Lung microvascular endothelial cell (primary cell): ENCODE measurements at regions not wholly inside any gene's neighbourhood (a gene's known extent, or its start where the extent isn't known, plus 50 kb on each side); places are given as distances from the start of the nearest gene placed in this dataset.
A peak's percentile ranks its signal among the peaks of the same experiment; 100 is the strongest.
"Not testable (repeated sequence)": the region's sequence is repeated elsewhere in the genome, so short reads cannot be mapped to it uniquely, and the experiment has no call there.

ENCODE experiments used
- DNase-seq, 2 donors: peaks; one replicate each; pipeline versions ENCODE4 v3.0.0 to v3.0.0-alpha.2; 2010; ENCODE audit warnings: low read depth in 2 of 2

DNA sequence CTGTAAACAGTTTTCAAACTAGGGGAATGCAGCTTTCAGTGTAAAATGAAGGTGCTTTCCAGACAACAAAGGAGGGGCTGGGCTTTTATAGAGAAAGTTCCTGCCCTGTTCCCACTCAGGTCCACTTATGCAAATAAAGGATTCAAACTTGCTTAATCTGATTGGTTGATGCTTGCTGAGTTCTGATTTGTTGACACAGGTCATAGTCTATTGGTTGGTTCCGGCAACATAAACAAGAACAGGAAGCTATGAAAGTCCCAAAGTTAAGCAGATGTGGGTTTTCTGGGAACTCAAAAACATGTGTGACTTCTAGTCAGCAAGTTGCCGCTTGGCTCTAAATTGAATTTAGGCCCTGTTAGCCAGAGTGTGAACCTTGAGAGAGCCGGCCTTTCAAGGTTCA, 194.2 kb upstream of the SVIL start:
- DNase-seq: peak; percentile 17 to 36

GRCh38 chr10:29828440-29828894, 193.7 kb upstream of the SVIL start:
- DNase-seq: peak; percentile 48 to 49

- DNase-seq: peak in 1 of 2 donors; percentile 23
Measured at GRCh38 chr10:29827512-29827911, 192.7 kb upstream of the SVIL start.

DNA sequence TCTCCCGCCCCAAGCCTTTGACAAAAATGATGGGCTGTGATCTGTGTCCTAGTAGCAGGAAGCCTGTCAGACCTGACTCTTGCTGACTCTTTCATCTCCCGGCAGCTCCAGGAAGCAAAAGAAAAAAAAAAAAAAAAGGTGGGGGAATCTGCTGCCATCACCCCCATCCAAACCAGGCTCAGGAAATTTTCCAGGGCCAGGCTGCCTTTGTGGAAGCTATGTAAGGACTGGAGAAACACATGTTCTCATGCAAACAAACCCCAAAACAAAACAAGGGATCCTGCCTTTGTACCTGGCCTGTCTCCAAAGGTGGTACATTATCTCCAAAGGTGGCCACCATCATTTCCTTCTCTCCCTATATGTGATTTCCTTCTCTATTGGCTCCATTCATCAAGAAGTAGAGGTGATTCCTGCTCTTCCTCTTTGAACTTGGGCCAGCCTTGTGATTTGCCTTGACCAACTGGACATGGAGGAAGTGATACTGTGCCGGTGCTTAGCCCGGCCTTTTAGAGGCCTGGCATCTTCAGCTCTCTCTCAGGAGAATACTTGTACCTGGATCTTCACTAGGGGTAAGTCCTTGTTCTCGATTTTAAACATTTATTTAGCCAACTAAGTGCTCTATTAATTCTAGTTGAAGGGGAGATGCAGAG, 192.2 kb upstream of the SVIL start:
- DNase-seq: peak; percentile 34 to 95

- DNase-seq: no peak
Measured at GRCh38 chr10:29826221-29826620, 191.4 kb upstream of the SVIL start.

- peak in 1 of 2 donors; percentile 41 for DNase-seq
Measured at GRCh38 chr10:29823553-29824080, 188.8 kb upstream of the SVIL start.

DNA sequence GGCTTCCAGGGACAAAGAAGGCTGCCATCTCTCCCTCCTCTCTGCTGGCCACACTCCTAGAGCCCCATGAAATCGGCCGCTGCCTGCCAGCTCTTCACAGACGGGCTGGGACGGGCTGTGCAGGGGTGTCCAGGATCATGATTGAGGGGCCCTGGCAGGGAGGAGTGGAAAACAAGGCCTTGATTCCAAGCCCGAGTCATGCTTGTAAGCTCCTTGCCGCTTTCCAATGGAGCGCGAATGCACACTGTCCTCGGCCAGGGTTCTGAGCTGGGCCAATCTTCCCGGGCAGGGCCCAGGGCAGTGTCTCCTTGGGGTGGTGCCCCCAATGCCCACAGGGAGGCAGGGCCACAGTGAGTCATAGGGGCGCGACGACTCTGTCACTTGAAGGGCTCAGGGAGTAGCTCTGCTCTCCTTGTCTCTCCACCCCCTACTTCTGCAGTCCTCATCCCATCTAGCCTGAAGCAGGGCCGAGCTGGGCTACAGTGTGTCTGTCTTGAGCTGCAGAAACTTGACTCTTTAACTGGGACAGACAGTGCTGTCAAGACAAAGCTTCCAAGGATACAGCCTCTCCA, 186.2 kb upstream of the SVIL start:
- DNase-seq: no peak

- no peak for DNase-seq
Measured at GRCh38 chr10:29816801-29817558, 182.2 kb upstream of the SVIL start.

GRCh38 chr10:29815572-29815971, 180.8 kb upstream of the SVIL start:
- DNase-seq: no peak

GRCh38 chr10:29811751-29812427, 177.1 kb upstream of the SVIL start:
- peak; percentile 66 to 95 for DNase-seq

GRCh38 chr10:29810816-29811215, 176.0 kb upstream of the SVIL start:
- no peak for DNase-seq

GRCh38 chr10:29810231-29810630, 175.5 kb upstream of the SVIL start:
- DNase-seq: not testable (repeated sequence)

DNA sequence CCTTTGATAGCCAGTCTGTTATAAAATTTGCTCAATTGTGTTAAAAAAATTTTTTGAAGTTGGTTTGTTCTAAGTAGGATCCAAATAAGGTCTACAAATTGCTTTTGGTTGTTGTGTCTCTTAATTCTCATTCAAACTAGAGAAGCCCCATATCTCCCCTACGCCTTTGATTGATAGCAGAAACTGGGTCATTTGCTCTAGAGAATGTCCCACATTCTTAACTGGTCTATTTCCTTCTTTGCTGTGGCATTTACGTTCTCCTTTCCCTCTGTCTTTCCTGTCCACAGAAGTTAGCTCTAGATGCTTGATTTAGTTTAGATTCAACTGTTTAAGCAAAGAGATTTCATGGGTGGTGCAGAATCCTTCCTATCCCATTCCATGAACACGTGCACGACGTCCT, 174.6 kb upstream of the SVIL start:
- no peak for DNase-seq

DNA sequence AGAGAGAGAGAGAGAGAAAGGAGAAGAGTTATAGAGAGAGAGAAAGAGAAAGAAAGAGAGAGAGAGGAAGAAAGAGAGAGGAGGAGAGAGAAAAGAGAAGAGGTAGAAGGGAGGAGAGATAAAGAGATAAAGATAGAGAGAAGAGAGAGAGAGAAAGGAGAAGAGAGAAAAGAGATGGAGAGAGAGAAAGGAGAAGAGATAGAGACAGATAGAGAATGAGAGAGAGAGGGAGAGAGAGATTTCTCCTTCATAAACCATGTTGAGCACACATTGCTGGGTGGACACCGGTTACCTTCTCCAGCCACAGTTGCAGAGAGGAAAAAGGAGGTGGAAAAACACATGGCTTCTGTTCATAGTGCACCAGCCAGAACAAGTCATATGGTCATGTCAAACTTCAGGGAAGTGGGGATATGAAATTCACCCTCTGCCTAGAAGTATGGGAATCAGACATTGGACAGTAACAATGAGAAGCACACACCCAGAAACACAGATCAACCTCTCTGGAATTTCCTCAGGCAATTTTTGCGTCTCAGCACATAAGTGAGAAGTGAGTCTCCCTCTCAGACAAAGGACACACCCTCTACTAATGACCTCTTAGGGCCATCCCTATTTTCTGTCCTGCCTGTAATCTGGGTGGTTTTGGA, 172.5 kb upstream of the SVIL start:
- DNase-seq: peak; percentile 53 to 87

- no peak for DNase-seq
Measured at GRCh38 chr10:29806350-29806788, 171.6 kb upstream of the SVIL start.

DNA sequence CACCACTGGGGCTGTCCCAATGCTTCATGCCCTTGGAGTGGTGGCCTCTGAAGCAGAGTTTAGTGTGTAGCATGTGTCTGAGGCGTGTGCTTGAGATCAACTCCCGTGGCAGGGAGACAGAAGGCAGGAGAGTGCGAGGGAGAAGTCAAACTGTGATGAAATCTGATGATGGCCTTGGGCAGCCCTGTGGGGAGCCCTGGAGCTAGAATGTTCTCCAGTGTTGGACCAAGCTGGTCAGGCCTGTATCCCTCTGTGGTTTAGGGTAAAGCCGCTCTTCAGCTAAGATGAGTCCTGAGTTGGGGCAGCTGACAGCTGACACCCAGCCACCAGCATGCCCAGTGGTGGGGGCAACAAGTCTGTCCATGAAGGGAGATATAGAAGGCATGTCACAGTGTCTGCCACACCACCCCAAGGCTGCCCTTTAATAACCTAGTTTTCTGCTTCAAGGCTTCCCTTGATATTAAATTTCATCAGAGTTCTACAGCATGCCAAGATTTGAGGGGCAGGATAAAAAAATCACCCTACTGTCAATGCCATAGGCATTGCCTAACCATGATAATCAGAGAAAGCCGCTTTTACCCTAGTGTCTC, 170.5 kb upstream of the SVIL start:
- no peak for DNase-seq

DNA sequence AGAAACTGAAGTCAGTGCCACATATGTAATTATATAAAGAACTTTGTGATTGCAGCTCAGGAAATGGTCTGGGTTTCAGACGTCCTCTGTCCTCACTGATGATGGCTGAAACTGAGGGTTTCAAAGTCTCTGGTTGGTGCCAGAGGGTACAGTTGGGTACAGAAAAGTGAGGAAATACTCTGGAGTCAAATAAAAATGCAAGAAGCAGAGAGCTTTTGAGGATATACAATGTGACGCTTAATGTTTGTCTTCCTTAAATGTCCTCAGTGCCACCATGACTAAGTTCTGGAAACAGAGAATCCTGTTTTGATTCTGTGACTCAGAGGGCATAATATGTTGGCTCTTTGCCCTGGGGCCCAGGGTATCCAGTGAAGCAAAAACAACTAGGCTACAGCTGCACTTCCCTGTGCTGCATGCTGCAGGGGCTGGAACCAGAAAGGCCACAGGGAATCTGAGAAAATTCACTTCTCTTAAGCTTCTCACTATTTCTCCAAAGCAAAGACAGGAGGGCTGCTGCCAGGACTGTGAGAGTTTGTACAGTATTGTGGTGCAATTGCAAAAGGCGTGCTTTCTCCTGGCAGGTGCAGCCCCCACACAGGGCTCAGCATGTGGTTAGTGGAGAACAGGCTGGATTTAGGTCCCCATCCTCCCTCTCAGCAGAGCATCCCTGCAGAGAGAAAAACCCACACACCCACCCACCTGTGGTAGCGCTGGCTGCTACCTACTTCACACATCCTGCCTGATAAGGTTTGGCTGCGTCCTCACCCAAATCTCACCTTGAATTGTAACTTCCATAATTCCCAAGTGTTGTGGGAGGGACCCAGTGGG, 169.5 kb upstream of the SVIL start:
- peak; percentile 89 to 95 for DNase-seq

DNA sequence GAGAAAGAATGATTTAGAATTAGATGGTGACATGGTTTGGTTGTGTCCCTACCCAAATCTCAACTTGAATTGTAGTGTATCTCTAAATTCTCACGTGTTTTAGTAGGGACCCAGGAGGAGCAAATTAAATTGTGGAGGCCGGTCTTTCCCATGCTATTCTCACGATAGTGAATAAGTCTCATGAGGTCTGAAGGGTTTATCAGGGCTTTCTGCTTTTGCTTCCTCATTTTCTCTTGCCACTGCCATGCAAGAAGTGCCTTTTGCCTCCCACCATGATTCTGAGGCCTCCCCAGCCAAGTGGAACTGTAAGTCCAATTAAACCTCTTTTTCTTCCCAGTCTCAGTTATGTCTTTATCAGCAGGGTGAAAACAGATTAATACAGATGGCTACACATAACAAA, 167.4 kb upstream of the SVIL start:
- no peak for DNase-seq

GRCh38 chr10:29798921-29799690, 164.3 kb upstream of the SVIL start:
- peak; percentile 75 to 92 for DNase-seq
